ENCODE measurements at regions not wholly inside any gene's neighbourhood (a gene's known extent, or its start where the extent isn't known, plus 50 kb on each side); places are given as distances from the start of the nearest gene placed in this dataset.

DNA sequence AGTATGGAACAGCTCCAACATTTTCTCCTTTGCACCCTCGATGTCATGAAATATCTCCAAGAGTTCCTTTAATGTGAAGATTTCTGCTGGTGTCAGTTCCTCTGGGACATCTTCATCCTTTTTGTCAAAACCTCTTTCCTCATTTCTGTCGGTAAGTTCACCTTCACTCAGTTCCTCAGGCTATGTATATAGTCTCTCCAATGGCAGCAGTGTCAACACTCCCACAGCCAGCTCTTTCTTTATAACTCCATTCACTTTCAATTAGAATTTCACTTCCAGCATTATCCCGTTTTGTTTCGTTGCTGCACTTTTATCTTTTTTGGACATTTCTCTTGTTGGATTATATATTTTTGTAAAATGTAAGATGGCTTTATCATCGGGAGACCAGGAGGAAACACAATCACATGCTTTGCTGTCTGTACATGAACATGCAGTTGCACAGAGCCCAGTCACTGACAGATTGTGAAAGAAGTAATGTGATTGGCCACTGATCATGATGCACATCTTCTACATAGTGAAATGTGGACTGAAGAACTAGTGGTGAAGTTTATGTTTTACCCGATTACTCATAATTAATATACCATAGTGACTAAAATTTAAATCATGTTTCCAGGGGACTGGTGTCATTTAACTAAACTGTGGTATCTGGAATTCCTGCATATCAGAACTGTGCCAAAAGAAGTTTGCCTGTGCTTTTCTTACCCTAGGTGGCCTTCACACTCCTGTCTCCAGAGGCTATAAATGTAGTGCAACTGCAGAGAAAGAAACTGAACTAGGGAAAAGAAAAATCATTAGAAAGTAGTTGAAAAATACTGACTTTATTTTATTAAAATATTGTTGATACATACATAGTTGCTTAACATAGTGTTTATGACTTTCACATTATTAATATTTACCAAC lies 289.6 kb downstream of the PPP1R3A start:
- Histone ChIP-seq H3K9me3 (no peaks in the 10 kb centered on the region), H3K36me3 (replicated peaks in 1 of 2; ENCODE audit: control insufficient read depth in 1 of 2, insufficient read depth in 2 of 2, low read length in 1 of 2) (no peaks in the 10 kb centered on the region), H3K4me2 (no peak overlapping the region), H4K20me1 (ENCODE audit: insufficient read depth) (no peaks in the 10 kb centered on the region), H3F3A (replicated peaks; ENCODE audit: insufficient read depth) (no peaks in the 10 kb centered on the region), H3K4me3 (ENCODE audit: low read depth in 2 of 2, low read length in 1 of 2) (peak overlapping the region; percentile 20 to 37; a peak in 2 of 4 replicates), H2AFZ (ENCODE audit: low read depth) (peak overlapping the region; percentile 58; the same call in 1 of the 2 replicates), H3K9ac (no peak overlapping the region), H3K4me1 (ENCODE audit: control insufficient read depth in 1 of 2, insufficient read depth in 2 of 2, low read depth in 1 of 2, low read length in 1 of 2) (no peaks in the 10 kb centered on the region), H3K27ac (ENCODE audit: low read depth in 2 of 2, low read length in 1 of 2) (no peak overlapping the region), H3K9me2 (no peaks in the 10 kb centered on the region), H3K27me3 (ENCODE audit: insufficient read depth) (no peaks in the 10 kb centered on the region), H3K79me2 (ENCODE audit: insufficient read depth) (no peaks in the 10 kb centered on the region)
- no peak for DNase-seq
- under 1% methylated on average over 6 of the region's 6 CpGs for WGBS (ENCODE audit: low lambda C conversion rate)
- TF ChIP-seq FOXJ3 (CRISPR knock-in tag; IDR thresholded peaks at IDR 0.05): no peak
- TF ChIP-seq CHD2 (IDR thresholded peaks at IDR 0.05; ENCODE audit: low read length, partially characterized antibody): no peak
- TF ChIP-seq, protein P1, sequence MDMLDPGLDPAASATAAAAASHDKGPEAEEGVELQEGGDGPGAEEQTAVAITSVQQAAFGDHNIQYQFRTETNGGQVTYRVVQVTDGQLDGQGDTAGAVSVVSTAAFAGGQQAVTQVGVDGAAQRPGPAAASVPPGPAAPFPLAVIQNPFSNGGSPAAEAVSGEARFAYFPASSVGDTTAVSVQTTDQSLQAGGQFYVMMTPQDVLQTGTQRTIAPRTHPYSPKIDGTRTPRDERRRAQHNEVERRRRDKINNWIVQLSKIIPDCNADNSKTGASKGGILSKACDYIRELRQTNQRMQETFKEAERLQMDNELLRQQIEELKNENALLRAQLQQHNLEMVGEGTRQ (IDR thresholded peaks at IDR 0.05; ENCODE audit: borderline replicate concordance, low read depth, low read length): no peak
- no peak for TF ChIP-seq MEF2A (IDR thresholded peaks at IDR 0.05; ENCODE audit: borderline replicate concordance, low read depth)
- no peak for TF ChIP-seq FOSL2 (IDR thresholded peaks at IDR 0.05; ENCODE audit: borderline replicate concordance, low read depth)
- TF ChIP-seq, protein P2, sequence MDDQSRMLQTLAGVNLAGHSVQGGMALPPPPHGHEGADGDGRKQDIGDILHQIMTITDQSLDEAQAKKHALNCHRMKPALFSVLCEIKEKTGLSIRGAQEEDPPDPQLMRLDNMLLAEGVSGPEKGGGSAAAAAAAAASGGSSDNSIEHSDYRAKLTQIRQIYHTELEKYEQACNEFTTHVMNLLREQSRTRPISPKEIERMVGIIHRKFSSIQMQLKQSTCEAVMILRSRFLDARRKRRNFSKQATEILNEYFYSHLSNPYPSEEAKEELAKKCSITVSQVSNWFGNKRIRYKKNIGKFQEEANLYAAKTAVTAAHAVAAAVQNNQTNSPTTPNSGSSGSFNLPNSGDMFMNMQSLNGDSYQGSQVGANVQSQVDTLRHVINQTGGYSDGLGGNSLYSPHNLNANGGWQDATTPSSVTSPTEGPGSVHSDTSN (IDR thresholded peaks at IDR 0.05): no peak
- TF ChIP-seq SMC3 (IDR thresholded peaks at IDR 0.05; ENCODE audit: low read depth, low read length): no peak
- no peak for TF ChIP-seq RAD21 (IDR thresholded peaks at IDR 0.05; ENCODE audit: low read length)
- no peak for TF ChIP-seq RXRA (IDR thresholded peaks at IDR 0.05; ENCODE audit: borderline replicate concordance, low read depth)
- TF ChIP-seq GATA2 (CRISPR knock-in tag; IDR thresholded peaks at IDR 0.05): no peak
- no peak for TF ChIP-seq RFX5 (IDR thresholded peaks at IDR 0.05; ENCODE audit: low read length)
- TF ChIP-seq, protein P3, sequence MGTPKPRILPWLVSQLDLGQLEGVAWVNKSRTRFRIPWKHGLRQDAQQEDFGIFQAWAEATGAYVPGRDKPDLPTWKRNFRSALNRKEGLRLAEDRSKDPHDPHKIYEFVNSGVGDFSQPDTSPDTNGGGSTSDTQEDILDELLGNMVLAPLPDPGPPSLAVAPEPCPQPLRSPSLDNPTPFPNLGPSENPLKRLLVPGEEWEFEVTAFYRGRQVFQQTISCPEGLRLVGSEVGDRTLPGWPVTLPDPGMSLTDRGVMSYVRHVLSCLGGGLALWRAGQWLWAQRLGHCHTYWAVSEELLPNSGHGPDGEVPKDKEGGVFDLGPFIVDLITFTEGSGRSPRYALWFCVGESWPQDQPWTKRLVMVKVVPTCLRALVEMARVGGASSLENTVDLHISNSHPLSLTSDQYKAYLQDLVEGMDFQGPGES (IDR thresholded peaks at IDR 0.05; ENCODE audit: low read depth, low read length): no peak
- no peak for TF ChIP-seq GABPA (IDR thresholded peaks at IDR 0.05; ENCODE audit: low read depth)
- no peak for TF ChIP-seq EP300 (IDR thresholded peaks at IDR 0.05; ENCODE audit: borderline replicate concordance in 1 of 2, low read depth in 1 of 2, low read length in 1 of 2)
- no peak for TF ChIP-seq POLR2AphosphoS5 (IDR thresholded peaks at IDR 0.05; ENCODE audit: low read depth, low read length)
- ChIA-PET CTCF (no interaction called here), POLR2A (no interaction called here)
